Neural progenitor cell (in vitro differentiated cells): ENCODE measurements at regions not wholly inside any gene's neighbourhood (a gene's known extent, or its start where the extent isn't known, plus 50 kb on each side); places are given as distances from the start of the nearest gene placed in this dataset.

Experiments used
- DNase-seq: peaks from one replicate; pipeline ENCODE4 v3.0.0-alpha.2; 2016; ENCODE audit warnings: low spot score
- H2AFZ ChIP-seq: fragments of 200-600 bp; sonication (generic); replicated peaks from 2 replicates; pipeline ENCODE4 v1.6.1; 2016; ENCODE audit warnings: antibody characterized with exemption
- H3F3A ChIP-seq: fragments of 200-600 bp; sonication (generic); 2 replicates; pipeline ENCODE4 v1.6.1; 2016; ENCODE audit warnings: antibody characterized with exemption, low read depth
- H3K27ac ChIP-seq: fragments of 200-600 bp; sonication (generic); 2 replicates; pipeline ENCODE4 v1.5.1; 2016; ENCODE audit warnings: mild to moderate bottlenecking
- H3K27me3 ChIP-seq: fragments of 200-600 bp; sonication (generic); 2 replicates; pipeline ENCODE4 v1.6.1; 2016; ENCODE audit warnings: mild to moderate bottlenecking, moderate library complexity
- H3K36me3 ChIP-seq: fragments of 200-600 bp; sonication (generic); 2 replicates; pipeline ENCODE4 v1.5.1; 2016
- H3K4me1 ChIP-seq: fragments of 200-600 bp; sonication (generic); 2 replicates; pipeline ENCODE4 v1.6.1; 2016; ENCODE audit warnings: mixed run types
- H3K4me2 ChIP-seq: fragments of 200-600 bp; sonication (generic); 2 replicates; pipeline ENCODE4 v1.6.1; 2016
- H3K4me3 ChIP-seq: fragments of 200-600 bp; sonication (generic); 2 replicates; pipeline ENCODE4 v1.5.1; 2016
- H3K79me2 ChIP-seq: fragments of 200-600 bp; sonication (generic); 2 replicates; pipeline ENCODE4 v1.6.1; 2016; ENCODE audit warnings: low read depth
- H3K9ac ChIP-seq: fragments of 200-600 bp; sonication (generic); 2 replicates; pipeline ENCODE4 v1.6.1; 2016
- H3K9me3 ChIP-seq: fragments of 200-600 bp; sonication (generic); 2 replicates; pipeline ENCODE4 v1.5.1; 2016; ENCODE audit warnings: low read depth
- H4K20me1 ChIP-seq: fragments of 200-600 bp; sonication (generic); 2 replicates; pipeline ENCODE4 v1.6.1; 2016; ENCODE audit warnings: low read depth
- H3K27ac Mint-ChIP-seq: 3 replicates; pipeline ENCODE4 v1.8.0; 2021; ENCODE audit warnings: mixed read lengths
- H3K27me3 Mint-ChIP-seq: 2 replicates; pipeline ENCODE4 v1.8.0; 2022; ENCODE audit warnings: low read depth, mild to moderate bottlenecking, inconsistent platforms, moderate library complexity, mixed read lengths; ENCODE audit not compliant: insufficient read depth
- H3K36me3 Mint-ChIP-seq: 3 replicates; pipeline ENCODE4 v1.8.0; 2021; ENCODE audit warnings: mixed read lengths
- H3K4me1 Mint-ChIP-seq: 3 replicates; pipeline ENCODE4 v1.8.0; 2021; ENCODE audit warnings: mixed read lengths
- H3K4me3 Mint-ChIP-seq: 3 replicates; pipeline ENCODE4 v1.8.0; 2021; ENCODE audit warnings: mild to moderate bottlenecking, moderate library complexity, mixed read lengths
- H3K9me3 Mint-ChIP-seq: 3 replicates; pipeline ENCODE4 v1.8.0; 2020; ENCODE audit warnings: mixed read lengths
- CTCF ChIP-seq: fragments of 200-600 bp; sonication (generic); IDR thresholded peaks from 2 replicates; pipeline ENCODE4 v1.5.1; 2017; ENCODE audit warnings: antibody characterized with exemption, mild to moderate bottlenecking
- EZH2 ChIP-seq: fragments of 200-600 bp; sonication (generic); IDR thresholded peaks from 2 replicates; pipeline ENCODE4 v1.6.1; 2017; ENCODE audit warnings: antibody characterized with exemption, mild to moderate bottlenecking, moderate library complexity
- EZH2phosphoT487 ChIP-seq: fragments of 200-600 bp; sonication (generic); IDR thresholded peaks from 2 replicates; pipeline ENCODE4 v1.6.1; 2017; ENCODE audit warnings: antibody characterized with exemption

GRCh38 chrX:127302841-127303240 is 483.3 kb downstream of the PRR32 start:
- Mint-ChIP-seq H3K36me3 (no peaks in the 10 kb centered on the region), H3K27me3 (no peaks in the 10 kb centered on the region), H3K9me3 (no peaks in the 10 kb centered on the region), H3K27ac (no peak overlapping the region), H3K4me3 (no peak overlapping the region), H3K4me1 (no peaks in the 10 kb centered on the region)
- Histone ChIP-seq H3K4me1 (no peaks in the 10 kb centered on the region), H3K79me2 (no peaks in the 10 kb centered on the region), H4K20me1 (no peaks in the 10 kb centered on the region), H3K27ac (no peak overlapping the region), H3K36me3 (no peaks in the 10 kb centered on the region), H3K9me3 (peaks cover 7% of the 10 kb centered on the region), H3K27me3 (no peaks in the 10 kb centered on the region), H3F3A (no peaks in the 10 kb centered on the region), H3K4me2 (no peak overlapping the region), H2AFZ (no peak overlapping the region), H3K9ac (no peak overlapping the region), H3K4me3 (no peak overlapping the region)
- TF ChIP-seq EZH2: no peak
- no peak for TF ChIP-seq EZH2phosphoT487
- no peak for TF ChIP-seq CTCF
- no peak for DNase-seq

GRCh38 chrX:127305013-127305412 is 485.5 kb downstream of the PRR32 start:
- no peak for TF ChIP-seq CTCF
- no peak for TF ChIP-seq EZH2phosphoT487
- no peak for TF ChIP-seq EZH2
- Mint-ChIP-seq H3K4me3 (no peak overlapping the region), H3K36me3 (no peaks in the 10 kb centered on the region), H3K27ac (no peak overlapping the region), H3K27me3 (no peaks in the 10 kb centered on the region), H3K9me3 (no peaks in the 10 kb centered on the region), H3K4me1 (no peaks in the 10 kb centered on the region)
- Histone ChIP-seq H3K79me2 (no peaks in the 10 kb centered on the region), H3K4me1 (no peaks in the 10 kb centered on the region), H3K9ac (no peak overlapping the region), H3K27ac (no peak overlapping the region), H3K9me3 (peaks cover 12% of the 10 kb centered on the region), H3K27me3 (no peaks in the 10 kb centered on the region), H3K36me3 (no peaks in the 10 kb centered on the region), H3K4me2 (no peak overlapping the region), H4K20me1 (no peaks in the 10 kb centered on the region), H3F3A (no peaks in the 10 kb centered on the region), H3K4me3 (no peak overlapping the region), H2AFZ (no peak overlapping the region)
- DNase-seq: no peak

- no peaks in the 10 kb centered on the region for H3F3A ChIP-seq
- no peak for TF ChIP-seq EZH2phosphoT487
- no peak for TF ChIP-seq CTCF
- no peak for TF ChIP-seq EZH2
- Mint-ChIP-seq H3K9me3 (no peaks in the 10 kb centered on the region), H3K36me3 (no peaks in the 10 kb centered on the region), H3K4me1 (no peaks in the 10 kb centered on the region), H3K4me3 (no peak overlapping the region), H3K27ac (no peak overlapping the region), H3K27me3 (no peaks in the 10 kb centered on the region)
- H3K27me3 ChIP-seq: no peaks in the 10 kb centered on the region
- H4K20me1 ChIP-seq: no peaks in the 10 kb centered on the region
- peaks cover 12% of the 10 kb centered on the region for H3K9me3 ChIP-seq
- no peaks in the 10 kb centered on the region for H3K4me1 ChIP-seq
- no peak for DNase-seq
- no peak overlapping the region for H3K4me3 ChIP-seq
- no peaks in the 10 kb centered on the region for H3K36me3 ChIP-seq
- no peak overlapping the region for H3K4me2 ChIP-seq
- H3K9ac ChIP-seq: no peak overlapping the region
- H2AFZ ChIP-seq: no peak overlapping the region
- no peak overlapping the region for H3K27ac ChIP-seq
- no peaks in the 10 kb centered on the region for H3K79me2 ChIP-seq
These were observed 486.7 kb downstream of the PRR32 start for GRCh38 chrX:127306262-127306661.

GRCh38 chrX:127313635-127314034 is 494.1 kb downstream of the PRR32 start:
- Histone ChIP-seq H3K9me3 (peaks cover 5% of the 10 kb centered on the region), H3K4me2 (no peak overlapping the region), H3F3A (no peaks in the 10 kb centered on the region), H3K9ac (no peak overlapping the region), H3K36me3 (no peaks in the 10 kb centered on the region), H2AFZ (no peak overlapping the region), H3K27ac (no peak overlapping the region), H3K27me3 (no peaks in the 10 kb centered on the region), H4K20me1 (no peaks in the 10 kb centered on the region), H3K79me2 (no peaks in the 10 kb centered on the region), H3K4me1 (no peaks in the 10 kb centered on the region), H3K4me3 (no peak overlapping the region)
- Mint-ChIP-seq H3K4me1 (no peaks in the 10 kb centered on the region), H3K27me3 (no peaks in the 10 kb centered on the region), H3K27ac (no peak overlapping the region), H3K36me3 (no peaks in the 10 kb centered on the region), H3K9me3 (no peaks in the 10 kb centered on the region), H3K4me3 (no peak overlapping the region)
- TF ChIP-seq CTCF (no peak), EZH2phosphoT487 (no peak), EZH2 (no peak)
- no peak for DNase-seq
